ENCODE measurements at regions not wholly inside any gene's neighbourhood (a gene's known extent, or its start where the extent isn't known, plus 50 kb on each side); places are given as distances from the start of the nearest gene placed in this dataset.

GRCh38 chr5:15037247-15037908 lies 165.8 kb upstream of the ANKH start:
- ATAC-seq (no peak), DNase-seq (no peak)
- Mint-ChIP-seq H3K9me3 (ENCODE audit: insufficient read depth) (no peaks in the 10 kb centered on the region), H3K27me3 (ENCODE audit: low read depth) (peaks cover 1% of the 10 kb centered on the region), H3K27ac (no peak overlapping the region), H3K4me1 (ENCODE audit: low read depth) (no peaks in the 10 kb centered on the region), H3K36me3 (ENCODE audit: low read depth) (no peaks in the 10 kb centered on the region), H3K4me3 (no peak overlapping the region)
- ChIA-PET POLR2A (no interaction called here), CTCF (no interaction called here)

GRCh38 chr5:15034379-15034778 lies 162.8 kb upstream of the ANKH start:
- Mint-ChIP-seq H3K27me3 (ENCODE audit: low read depth) (peaks cover 9% of the 10 kb centered on the region), H3K9me3 (ENCODE audit: insufficient read depth) (no peaks in the 10 kb centered on the region), H3K4me3 (no peak overlapping the region), H3K36me3 (ENCODE audit: low read depth) (no peaks in the 10 kb centered on the region), H3K4me1 (ENCODE audit: low read depth) (no peaks in the 10 kb centered on the region), H3K27ac (no peak overlapping the region)
- ChIA-PET CTCF (no interaction called here), POLR2A (no interaction called here)
- no peak for DNase-seq
- ATAC-seq = no peak

- H3K4me1 Mint-ChIP-seq (ENCODE audit: low read depth) = no peaks in the 10 kb centered on the region
- POLR2A ChIA-PET = no interaction called here
- H3K4me3 Mint-ChIP-seq = no peak overlapping the region
- peaks cover 9% of the 10 kb centered on the region for H3K27me3 Mint-ChIP-seq (ENCODE audit: low read depth)
- no peak for ATAC-seq
- CTCF ChIA-PET = interaction anchor here (1.0 kb wide), 1 partner anchor 75 kb away, joined by 4 read pairs; no protein-coding TSS in a partner anchor
- no peak overlapping the region for H3K27ac Mint-ChIP-seq
- no peaks in the 10 kb centered on the region for H3K36me3 Mint-ChIP-seq (ENCODE audit: low read depth)
- no peak for DNase-seq
- H3K9me3 Mint-ChIP-seq (ENCODE audit: insufficient read depth) = no peaks in the 10 kb centered on the region
Observed at GRCh38 chr5:15031180-15031579, 159.6 kb upstream of the ANKH start.

GRCh38 chr5:15027764-15028163 lies 156.2 kb upstream of the ANKH start:
- Mint-ChIP-seq H3K4me1 (ENCODE audit: low read depth) (no peaks in the 10 kb centered on the region), H3K36me3 (ENCODE audit: low read depth) (no peaks in the 10 kb centered on the region), H3K27ac (no peak overlapping the region), H3K27me3 (ENCODE audit: low read depth) (peaks cover 11% of the 10 kb centered on the region), H3K9me3 (ENCODE audit: insufficient read depth) (no peaks in the 10 kb centered on the region), H3K4me3 (no peak overlapping the region)
- DNase-seq (no peak), ATAC-seq (no peak)
- CTCF ChIA-PET = no interaction called here
- POLR2A ChIA-PET = interaction anchor here (0.8 kb wide), 1 partner anchor 9 kb away, joined by 3 read pairs; no protein-coding TSS in a partner anchor

GRCh38 chr5:15026944-15027343 lies 155.4 kb upstream of the ANKH start:
- ChIA-PET POLR2A (no interaction called here), CTCF (no interaction called here)
- Mint-ChIP-seq H3K36me3 (ENCODE audit: low read depth) (no peaks in the 10 kb centered on the region), H3K27me3 (ENCODE audit: low read depth) (peaks cover 9% of the 10 kb centered on the region), H3K4me1 (ENCODE audit: low read depth) (no peaks in the 10 kb centered on the region), H3K27ac (no peak overlapping the region), H3K9me3 (ENCODE audit: insufficient read depth) (no peaks in the 10 kb centered on the region), H3K4me3 (no peak overlapping the region)
- DNase-seq = no peak
- no peak for ATAC-seq

GRCh38 chr5:15026011-15026893 lies 154.7 kb upstream of the ANKH start:
- Mint-ChIP-seq H3K27me3 (ENCODE audit: low read depth) (peaks cover 9% of the 10 kb centered on the region), H3K4me1 (ENCODE audit: low read depth) (no peaks in the 10 kb centered on the region), H3K9me3 (ENCODE audit: insufficient read depth) (no peaks in the 10 kb centered on the region), H3K27ac (no peak overlapping the region), H3K36me3 (ENCODE audit: low read depth) (no peaks in the 10 kb centered on the region), H3K4me3 (no peak overlapping the region)
- POLR2A ChIA-PET = no interaction called here
- CTCF ChIA-PET = no interaction called here
- DNase-seq (no peak), ATAC-seq (no peak)

- ATAC-seq = no peak
- Mint-ChIP-seq H3K4me3 (no peak overlapping the region), H3K27me3 (ENCODE audit: low read depth) (peaks cover 6% of the 10 kb centered on the region), H3K27ac (no peak overlapping the region), H3K4me1 (ENCODE audit: low read depth) (no peaks in the 10 kb centered on the region), H3K36me3 (ENCODE audit: low read depth) (no peaks in the 10 kb centered on the region), H3K9me3 (ENCODE audit: insufficient read depth) (no peaks in the 10 kb centered on the region)
- POLR2A ChIA-PET = no interaction called here
- DNase-seq = no peak
- CTCF ChIA-PET = interaction anchor here (1.3 kb wide), 1 partner anchor 10 kb away, joined by 3 read pairs; no protein-coding TSS in a partner anchor
Observed at GRCh38 chr5:15023846-15024245, 152.3 kb upstream of the ANKH start.

- H3K4me3 Mint-ChIP-seq = no peak overlapping the region
- ATAC-seq (no peak), DNase-seq (no peak)
- no peak overlapping the region for H3K27ac Mint-ChIP-seq
- H3K9me3 Mint-ChIP-seq (ENCODE audit: insufficient read depth) = no peaks in the 10 kb centered on the region
- no peaks in the 10 kb centered on the region for H3K4me1 Mint-ChIP-seq (ENCODE audit: low read depth)
- POLR2A ChIA-PET = no interaction called here
- peaks cover 6% of the 10 kb centered on the region for H3K27me3 Mint-ChIP-seq (ENCODE audit: low read depth)
- no peaks in the 10 kb centered on the region for H3K36me3 Mint-ChIP-seq (ENCODE audit: low read depth)
- CTCF ChIA-PET = interaction anchor here (1.3 kb wide), 1 partner anchor 9 kb away, joined by 3 read pairs; no protein-coding TSS in a partner anchor
Observed at GRCh38 chr5:15023266-15023665, 151.7 kb upstream of the ANKH start.

- DNase-seq = no peak
- no peaks in the 10 kb centered on the region for H3K9me3 Mint-ChIP-seq (ENCODE audit: insufficient read depth)
- peaks cover 6% of the 10 kb centered on the region for H3K27me3 Mint-ChIP-seq (ENCODE audit: low read depth)
- ChIA-PET POLR2A (no interaction called here), CTCF (no interaction called here)
- ATAC-seq = no peak
- no peak overlapping the region for H3K27ac Mint-ChIP-seq
- no peaks in the 10 kb centered on the region for H3K4me1 Mint-ChIP-seq (ENCODE audit: low read depth)
- H3K36me3 Mint-ChIP-seq (ENCODE audit: low read depth) = no peaks in the 10 kb centered on the region
- H3K4me3 Mint-ChIP-seq = no peak overlapping the region
Observed at GRCh38 chr5:15021266-15022046, 149.9 kb upstream of the ANKH start.

- CTCF ChIA-PET = no interaction called here
- DNase-seq (no peak), ATAC-seq (no peak)
- no peaks in the 10 kb centered on the region for H3K4me1 Mint-ChIP-seq (ENCODE audit: low read depth)
- POLR2A ChIA-PET = no interaction called here
- H3K27ac Mint-ChIP-seq = no peak overlapping the region
- H3K4me3 Mint-ChIP-seq = no peak overlapping the region
- no peaks in the 10 kb centered on the region for H3K36me3 Mint-ChIP-seq (ENCODE audit: low read depth)
- H3K9me3 Mint-ChIP-seq (ENCODE audit: insufficient read depth) = no peaks in the 10 kb centered on the region
- peaks cover 6% of the 10 kb centered on the region for H3K27me3 Mint-ChIP-seq (ENCODE audit: low read depth)
Observed at GRCh38 chr5:15020736-15021135, 149.2 kb upstream of the ANKH start.

- POLR2A ChIA-PET = no interaction called here
- Mint-ChIP-seq H3K27ac (no peak overlapping the region), H3K27me3 (ENCODE audit: low read depth) (peaks cover 5% of the 10 kb centered on the region), H3K4me1 (ENCODE audit: low read depth) (peaks cover 1% of the 10 kb centered on the region), H3K4me3 (no peak overlapping the region), H3K36me3 (ENCODE audit: low read depth) (no peaks in the 10 kb centered on the region), H3K9me3 (ENCODE audit: insufficient read depth) (no peaks in the 10 kb centered on the region)
- DNase-seq (no peak), ATAC-seq (no peak)
- CTCF ChIA-PET = interaction anchor here (0.7 to 3.1 kb wide), 10 partner anchors 11 to 650 kb away, joined by 3 to 23 read pairs (median 4); no protein-coding TSS in a partner anchor
Observed at GRCh38 chr5:15014809-15015208, 143.2 kb upstream of the ANKH start.

Data from activated CD8-positive, alpha-beta T cell treated with anti-CD3 and anti-CD28 coated beads, Interleukin-2, amount 10 ng/mL, durations not matched to agents 7 days and 5 days (primary cell).